Type B pancreatic cell (in vitro differentiated cells): ENCODE measurements at regions not wholly inside any gene's neighbourhood (a gene's known extent, or its start where the extent isn't known, plus 50 kb on each side); places are given as distances from the start of the nearest gene placed in this dataset.

Source experiments
- DNase-seq: peaks from one replicate; pipeline ENCODE4 v3.0.0; 2021; ENCODE audit warnings: mixed read lengths; ENCODE audit not compliant: unreplicated experiment; ENCODE audit errors: extremely low spot score
- H3K27ac Mint-ChIP-seq: 2 replicates; pipeline ENCODE4 v1.8.0; 2021; ENCODE audit warnings: mild to moderate bottlenecking, mixed read lengths
- H3K27me3 Mint-ChIP-seq: 2 replicates; pipeline ENCODE4 v1.8.0; 2021; ENCODE audit warnings: mixed read lengths
- H3K36me3 Mint-ChIP-seq: 2 replicates; pipeline ENCODE4 v1.8.0; 2021; ENCODE audit warnings: mixed read lengths
- H3K4me1 Mint-ChIP-seq: one replicate; pipeline ENCODE4 v1.8.0; 2021; ENCODE audit warnings: mixed read lengths; ENCODE audit not compliant: unreplicated experiment
- H3K4me3 Mint-ChIP-seq: 2 replicates; pipeline ENCODE4 v1.8.0; 2021; ENCODE audit warnings: mild to moderate bottlenecking, mixed read lengths
- H3K9me3 Mint-ChIP-seq: 2 replicates; pipeline ENCODE4 v1.8.0; 2021; ENCODE audit warnings: mixed read lengths
- CTCF ChIP-seq: fragments of 200-600 bp; sonication (generic); conservative IDR thresholded peaks from 2 replicates; pipeline ENCODE4 v1.5.0; 2021; ENCODE audit warnings: antibody characterized with exemption, mild to moderate bottlenecking

GRCh38 chr1:204763773-204764427, 78.4 kb upstream of the LRRN2 start:
- no peak overlapping the region for H3K27ac Mint-ChIP-seq
- H3K36me3 Mint-ChIP-seq = no peaks in the 10 kb centered on the region
- DNase-seq = peak; percentile 81
- H3K27me3 Mint-ChIP-seq = peaks cover 50% of the 10 kb centered on the region
- H3K4me1 Mint-ChIP-seq = peaks cover 6% of the 10 kb centered on the region
- peak; percentile 91 for TF ChIP-seq CTCF
- no peaks in the 10 kb centered on the region for H3K9me3 Mint-ChIP-seq
- H3K4me3 Mint-ChIP-seq = peak overlapping the region; percentile 53

- no peak for DNase-seq
- Mint-ChIP-seq H3K9me3 (no peaks in the 10 kb centered on the region), H3K27me3 (peaks cover 63% of the 10 kb centered on the region), H3K36me3 (no peaks in the 10 kb centered on the region), H3K27ac (no peak overlapping the region), H3K4me1 (no peaks in the 10 kb centered on the region), H3K4me3 (no peak overlapping the region)
- no peak for TF ChIP-seq CTCF
Measured at GRCh38 chr1:204769997-204770396, 84.5 kb upstream of the LRRN2 start.

DNA sequence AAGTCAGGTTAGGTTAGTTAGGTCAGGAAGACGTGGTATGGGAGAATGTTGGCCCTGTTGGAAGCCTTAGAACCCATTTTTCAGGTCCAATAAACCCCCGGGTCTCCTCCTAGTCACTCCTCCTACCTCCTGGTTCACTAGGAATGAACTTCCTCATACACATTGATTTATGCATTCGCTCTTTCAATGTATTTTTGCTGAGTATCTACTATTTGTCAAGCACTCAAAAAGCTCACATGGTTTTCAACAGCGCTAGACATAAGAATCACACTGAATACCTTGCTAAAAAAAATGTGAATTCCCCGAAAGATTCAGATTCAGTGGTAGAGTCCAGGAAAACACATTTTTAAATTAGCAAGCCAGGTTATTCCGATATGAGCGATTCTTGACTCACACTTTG, 85.8 kb upstream of the LRRN2 start:
- no peak overlapping the region for H3K27ac Mint-ChIP-seq
- H3K27me3 Mint-ChIP-seq = peaks cover 57% of the 10 kb centered on the region
- no peak for TF ChIP-seq CTCF
- no peaks in the 10 kb centered on the region for H3K36me3 Mint-ChIP-seq
- H3K9me3 Mint-ChIP-seq = no peaks in the 10 kb centered on the region
- H3K4me1 Mint-ChIP-seq = no peaks in the 10 kb centered on the region
- no peak for DNase-seq
- no peak overlapping the region for H3K4me3 Mint-ChIP-seq

GRCh38 chr1:204773246-204773645, 87.7 kb upstream of the LRRN2 start:
- Mint-ChIP-seq H3K4me3 (no peak overlapping the region), H3K27me3 (peaks cover 48% of the 10 kb centered on the region), H3K4me1 (no peaks in the 10 kb centered on the region), H3K27ac (no peak overlapping the region), H3K9me3 (no peaks in the 10 kb centered on the region), H3K36me3 (no peaks in the 10 kb centered on the region)
- TF ChIP-seq CTCF = no peak
- no peak for DNase-seq

- H3K27ac Mint-ChIP-seq = no peak overlapping the region
- no peak overlapping the region for H3K4me3 Mint-ChIP-seq
- no peak for DNase-seq
- TF ChIP-seq CTCF = no peak
- H3K4me1 Mint-ChIP-seq = no peaks in the 10 kb centered on the region
- no peaks in the 10 kb centered on the region for H3K9me3 Mint-ChIP-seq
- no peaks in the 10 kb centered on the region for H3K36me3 Mint-ChIP-seq
- H3K27me3 Mint-ChIP-seq = peaks cover 29% of the 10 kb centered on the region
Measured at GRCh38 chr1:204775546-204775945, 90.0 kb upstream of the LRRN2 start.

GRCh38 chr1:204777591-204777990, 92.1 kb upstream of the LRRN2 start:
- H3K27me3 Mint-ChIP-seq = peaks cover 29% of the 10 kb centered on the region
- no peaks in the 10 kb centered on the region for H3K9me3 Mint-ChIP-seq
- no peak overlapping the region for H3K4me3 Mint-ChIP-seq
- no peak overlapping the region for H3K27ac Mint-ChIP-seq
- TF ChIP-seq CTCF = no peak
- no peaks in the 10 kb centered on the region for H3K36me3 Mint-ChIP-seq
- H3K4me1 Mint-ChIP-seq = no peaks in the 10 kb centered on the region
- no peak for DNase-seq
